Rectal smooth muscle tissue (tissue), 1 donor: ENCODE measurements at regions not wholly inside any gene's neighbourhood (a gene's known extent, or its start where the extent isn't known, plus 50 kb on each side); places are given as distances from the start of the nearest gene placed in this dataset.

Experiments used
- H3K27ac ChIP-seq: one replicate; pipeline ENCODE4 v1.7.0; 2013; ENCODE audit warnings: low read depth, low read length, inconsistent platforms
- H3K27me3 ChIP-seq: one replicate; pipeline ENCODE4 v1.7.0; 2013; ENCODE audit warnings: low read length; ENCODE audit not compliant: control insufficient read depth, insufficient read depth
- H3K36me3 ChIP-seq: one replicate; pipeline ENCODE4 v1.7.0; 2013; ENCODE audit warnings: low read length; ENCODE audit not compliant: control insufficient read depth, insufficient read depth
- H3K4me1 ChIP-seq: one replicate; pipeline ENCODE4 v1.7.0; 2013; ENCODE audit warnings: low read length; ENCODE audit not compliant: control insufficient read depth, insufficient read depth
- H3K4me3 ChIP-seq: one replicate; pipeline ENCODE4 v1.7.0; 2013; ENCODE audit warnings: low read length
- H3K9ac ChIP-seq: one replicate; pipeline ENCODE4 v1.7.0; 2013; ENCODE audit warnings: low read length

DNA sequence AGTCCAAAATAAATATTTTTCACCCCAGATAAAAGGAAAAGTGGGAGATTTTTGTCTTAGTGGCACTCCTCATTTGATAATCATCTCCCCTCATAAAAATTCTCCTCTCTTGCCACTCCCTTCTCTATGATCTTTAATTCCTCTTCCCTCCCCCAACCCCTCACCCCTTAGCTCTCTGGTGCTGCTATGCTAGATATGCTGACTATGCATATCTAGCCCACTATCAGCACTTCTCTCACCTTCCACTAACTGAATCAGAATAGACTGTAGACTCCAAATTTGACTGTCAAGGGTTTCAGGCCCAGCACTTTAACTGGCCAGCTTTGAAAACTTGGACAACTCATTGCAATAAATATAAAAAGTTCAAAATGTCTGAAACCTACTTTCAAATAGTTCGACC, 254.2 kb downstream of the ETNK1 start:
- Histone ChIP-seq H3K27ac (no peak overlapping the region), H3K9ac (no peak overlapping the region), H3K27me3 (no peaks in the 10 kb centered on the region), H3K4me3 (no peak overlapping the region), H3K36me3 (no peaks in the 10 kb centered on the region), H3K4me1 (no peaks in the 10 kb centered on the region)

- no peak overlapping the region for H3K4me3 ChIP-seq
- H3K36me3 ChIP-seq, result no peaks in the 10 kb centered on the region
- no peak overlapping the region for H3K9ac ChIP-seq
- H3K4me1 ChIP-seq, result no peaks in the 10 kb centered on the region
- H3K27ac ChIP-seq, result no peak overlapping the region
- H3K27me3 ChIP-seq, result no peaks in the 10 kb centered on the region
These were observed 255.4 kb downstream of the ETNK1 start for GRCh38 chr12:22880331-22880730.

DNA sequence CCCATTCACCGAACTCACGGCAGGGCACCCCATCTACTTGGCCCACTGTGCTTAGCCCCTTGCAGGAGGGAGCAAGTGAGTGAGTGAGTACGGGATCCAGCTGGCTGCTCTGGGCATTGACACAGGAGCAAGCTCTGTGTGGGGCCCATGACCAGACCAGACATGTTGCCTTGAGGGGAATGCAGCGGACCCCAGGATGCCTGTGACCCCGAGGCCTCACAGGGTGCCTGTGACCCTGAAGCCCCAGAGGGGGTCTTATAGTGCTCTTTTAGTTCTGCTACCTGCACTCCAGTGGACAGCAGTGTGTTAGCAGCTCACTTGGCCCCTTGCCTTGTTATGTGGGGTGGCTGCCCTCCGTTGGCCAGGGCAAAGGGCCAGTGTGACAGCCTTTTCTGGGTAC, 255.8 kb downstream of the ETNK1 start:
- Histone ChIP-seq H3K27ac (no peak overlapping the region), H3K9ac (no peak overlapping the region), H3K4me3 (no peak overlapping the region), H3K36me3 (no peaks in the 10 kb centered on the region), H3K4me1 (no peaks in the 10 kb centered on the region), H3K27me3 (no peaks in the 10 kb centered on the region)

DNA sequence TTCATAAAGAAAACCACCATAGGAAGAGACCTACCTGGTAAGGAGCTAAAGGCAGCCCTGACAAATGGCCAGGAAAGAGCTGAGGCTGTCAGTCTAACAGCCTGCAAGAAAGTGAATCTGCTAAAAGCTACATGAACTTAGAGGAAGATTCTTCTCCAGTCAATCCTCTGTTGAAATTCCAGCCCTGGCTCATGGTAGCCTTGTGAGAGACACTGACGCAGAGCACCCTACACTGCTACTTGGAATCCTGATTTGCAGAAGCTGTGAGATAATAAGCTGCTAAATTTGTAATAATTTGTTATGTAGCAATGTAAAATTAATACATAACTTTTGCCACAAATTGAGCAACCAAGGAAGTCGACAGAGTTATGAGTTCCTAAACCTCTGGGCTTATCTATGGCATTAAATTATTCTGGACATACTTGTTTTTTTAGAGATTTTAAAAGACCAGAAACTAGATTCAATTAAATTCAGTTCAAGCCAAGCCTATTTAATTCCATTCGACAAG, 257.0 kb downstream of the ETNK1 start:
- H3K9ac ChIP-seq, result no peak overlapping the region
- no peaks in the 10 kb centered on the region for H3K36me3 ChIP-seq
- no peaks in the 10 kb centered on the region for H3K4me1 ChIP-seq
- no peak overlapping the region for H3K4me3 ChIP-seq
- H3K27ac ChIP-seq, result no peak overlapping the region
- H3K27me3 ChIP-seq, result no peaks in the 10 kb centered on the region

DNA sequence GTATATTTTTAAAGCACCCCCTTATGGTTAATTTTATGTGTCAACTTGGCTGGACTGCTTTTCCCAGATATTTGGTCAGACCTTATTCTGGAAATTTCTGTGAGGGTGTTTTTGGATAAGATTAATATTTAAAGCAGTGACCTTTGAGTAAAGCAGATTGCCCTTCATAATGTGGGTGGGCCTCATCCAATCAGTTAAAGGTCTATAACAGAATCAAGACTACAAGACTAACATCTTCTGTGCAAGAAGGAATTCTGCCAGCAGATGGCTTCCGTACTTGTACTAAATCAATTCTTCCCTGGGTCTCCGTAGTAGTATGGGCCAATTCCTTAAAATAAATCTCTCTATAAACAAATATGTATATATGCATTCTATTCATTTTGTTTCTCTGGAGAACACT, 257.6 kb downstream of the ETNK1 start:
- Histone ChIP-seq H3K36me3 (no peaks in the 10 kb centered on the region), H3K9ac (no peak overlapping the region), H3K27me3 (no peaks in the 10 kb centered on the region), H3K27ac (no peak overlapping the region), H3K4me1 (no peaks in the 10 kb centered on the region), H3K4me3 (no peak overlapping the region)

GRCh38 chr12:22893878-22894277, 268.9 kb downstream of the ETNK1 start:
- Histone ChIP-seq H3K4me3 (no peak overlapping the region), H3K9ac (no peak overlapping the region), H3K4me1 (no peaks in the 10 kb centered on the region), H3K27ac (no peak overlapping the region), H3K36me3 (no peaks in the 10 kb centered on the region), H3K27me3 (no peaks in the 10 kb centered on the region)

GRCh38 chr12:22899184-22899583, 274.2 kb downstream of the ETNK1 start:
- H3K4me1 ChIP-seq, result no peaks in the 10 kb centered on the region
- H3K27ac ChIP-seq, result no peak overlapping the region
- no peaks in the 10 kb centered on the region for H3K36me3 ChIP-seq
- no peak overlapping the region for H3K9ac ChIP-seq
- H3K27me3 ChIP-seq, result no peaks in the 10 kb centered on the region
- H3K4me3 ChIP-seq, result no peak overlapping the region

DNA sequence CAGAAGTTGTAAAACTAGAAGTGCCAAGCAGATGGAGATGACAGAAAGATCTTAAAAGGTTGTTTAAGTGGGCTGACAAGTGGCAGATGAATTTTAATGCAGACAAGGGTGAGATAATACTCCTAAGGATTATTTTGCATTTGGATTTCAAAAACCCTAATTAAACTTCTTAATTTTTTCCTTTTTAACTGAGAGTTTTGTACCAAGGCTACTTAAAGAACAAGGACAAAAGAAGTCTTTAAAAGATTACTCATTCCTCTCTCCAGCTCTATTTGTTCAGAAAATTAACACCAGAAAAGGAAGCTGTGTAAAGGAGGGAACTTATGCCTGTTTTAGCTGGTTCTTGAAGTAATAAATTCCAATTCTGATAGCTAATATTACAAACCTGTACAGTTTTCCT, 275.4 kb downstream of the ETNK1 start:
- Histone ChIP-seq H3K36me3 (no peaks in the 10 kb centered on the region), H3K4me1 (no peaks in the 10 kb centered on the region), H3K27ac (no peak overlapping the region), H3K9ac (no peak overlapping the region), H3K27me3 (no peaks in the 10 kb centered on the region), H3K4me3 (no peak overlapping the region)

DNA sequence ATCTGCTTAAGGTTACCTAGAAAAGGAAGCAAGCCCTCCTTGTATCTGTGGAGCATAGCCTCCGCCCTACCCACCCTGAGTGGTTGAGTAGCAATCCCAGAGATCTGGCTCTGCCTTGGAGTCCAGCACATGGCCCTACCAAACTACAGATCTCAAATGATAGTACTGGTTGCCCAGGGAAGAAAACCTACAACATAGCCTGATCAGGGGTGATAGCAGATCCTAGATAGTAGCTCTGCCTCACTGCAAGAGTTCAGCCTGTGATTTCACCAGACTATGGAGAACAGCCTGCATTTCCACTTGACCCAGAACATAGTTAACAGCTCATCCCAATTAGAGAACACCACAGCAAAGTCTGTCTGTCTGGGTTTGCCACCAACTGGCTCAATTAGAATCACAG, 279.5 kb downstream of the ETNK1 start:
- H3K4me1 ChIP-seq, result no peaks in the 10 kb centered on the region
- no peak overlapping the region for H3K9ac ChIP-seq
- H3K27me3 ChIP-seq, result no peaks in the 10 kb centered on the region
- H3K36me3 ChIP-seq, result no peaks in the 10 kb centered on the region
- H3K27ac ChIP-seq, result no peak overlapping the region
- H3K4me3 ChIP-seq, result no peak overlapping the region

DNA sequence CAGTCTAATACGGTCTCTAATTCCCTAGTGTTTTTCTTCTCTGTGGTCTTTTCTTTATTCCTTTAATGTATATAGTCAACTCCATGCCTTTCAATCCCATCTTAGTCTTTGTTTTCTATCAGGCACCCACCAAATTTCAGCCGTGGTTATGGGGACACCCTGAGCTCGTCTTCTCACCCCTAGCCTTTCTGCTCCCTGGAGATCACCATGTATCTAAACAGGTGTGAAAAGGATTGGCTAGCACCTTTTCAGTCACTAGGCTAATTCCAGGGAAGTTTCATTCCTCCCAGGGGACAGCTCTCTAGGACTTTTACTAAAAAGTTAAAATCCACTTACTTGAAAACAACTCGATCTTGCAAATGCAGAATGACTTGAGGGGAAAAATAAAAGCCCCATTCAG, 291.3 kb downstream of the ETNK1 start:
- Histone ChIP-seq H3K4me3 (no peak overlapping the region), H3K9ac (no peak overlapping the region), H3K27ac (no peak overlapping the region), H3K4me1 (no peaks in the 10 kb centered on the region), H3K27me3 (no peaks in the 10 kb centered on the region), H3K36me3 (no peaks in the 10 kb centered on the region)

DNA sequence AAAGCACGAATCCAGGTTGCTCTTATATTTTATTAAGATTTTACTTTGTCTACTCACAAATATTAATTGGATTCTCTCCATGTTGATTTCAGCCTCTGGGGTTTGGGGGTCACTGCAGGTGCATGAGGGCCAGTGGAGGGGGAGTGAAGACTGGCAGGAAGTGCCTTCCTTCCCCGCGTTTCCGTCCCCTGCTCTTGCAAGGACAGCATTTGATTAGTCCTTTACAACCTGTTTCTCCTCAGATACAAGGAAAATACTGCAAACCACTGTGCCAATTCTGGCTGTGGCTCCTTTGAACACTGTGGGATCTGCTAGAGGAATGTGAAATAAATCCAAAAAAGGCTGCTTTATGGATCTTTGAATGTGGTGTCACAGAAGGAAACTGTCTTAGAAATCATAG, 291.8 kb downstream of the ETNK1 start:
- no peak overlapping the region for H3K4me3 ChIP-seq
- H3K36me3 ChIP-seq, result no peaks in the 10 kb centered on the region
- H3K27ac ChIP-seq, result no peak overlapping the region
- no peak overlapping the region for H3K9ac ChIP-seq
- no peaks in the 10 kb centered on the region for H3K27me3 ChIP-seq
- no peaks in the 10 kb centered on the region for H3K4me1 ChIP-seq

DNA sequence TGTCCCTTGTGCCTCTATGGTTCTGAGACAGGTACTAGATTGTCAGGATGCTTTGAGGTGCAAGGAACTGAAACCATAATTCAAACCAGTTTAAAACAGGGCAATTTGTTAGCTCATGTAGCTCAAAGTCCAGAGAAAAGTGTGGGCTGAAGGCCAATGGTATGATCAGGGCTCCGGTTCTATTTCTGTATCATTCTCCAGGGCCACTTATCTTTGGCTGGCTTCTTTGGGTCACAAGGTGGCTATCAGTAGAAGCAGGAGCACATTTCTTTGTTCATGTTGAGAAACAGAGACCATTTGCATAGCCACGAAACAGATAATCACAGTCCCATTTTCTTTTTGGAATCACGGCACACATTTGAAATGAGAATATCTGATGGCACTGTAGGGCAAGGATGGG, 294.9 kb downstream of the ETNK1 start:
- Histone ChIP-seq H3K4me1 (no peaks in the 10 kb centered on the region), H3K27me3 (no peaks in the 10 kb centered on the region), H3K9ac (no peak overlapping the region), H3K27ac (no peak overlapping the region), H3K36me3 (no peaks in the 10 kb centered on the region), H3K4me3 (no peak overlapping the region)

DNA sequence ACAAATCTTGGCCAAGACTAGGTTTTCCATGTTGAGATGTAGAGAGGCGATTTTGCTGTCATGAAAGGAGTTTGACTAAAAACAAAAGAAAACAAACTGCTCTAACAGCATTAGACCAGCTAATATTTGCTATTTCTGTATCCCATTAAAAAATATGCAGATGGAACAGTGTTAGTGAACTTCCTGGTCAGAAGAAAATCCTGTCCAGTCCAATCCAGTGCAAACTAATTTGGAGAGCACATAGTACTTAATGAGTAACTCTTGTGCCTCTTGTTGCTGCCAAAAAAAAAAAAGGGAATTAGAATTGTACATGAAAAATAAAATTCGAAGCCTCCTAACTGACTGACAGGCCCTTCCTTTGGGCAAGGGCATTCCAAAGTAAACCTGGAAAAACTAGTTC, 298.8 kb downstream of the ETNK1 start:
- Histone ChIP-seq H3K9ac (no peak overlapping the region), H3K27ac (no peak overlapping the region), H3K36me3 (no peaks in the 10 kb centered on the region), H3K27me3 (no peaks in the 10 kb centered on the region), H3K4me3 (no peak overlapping the region), H3K4me1 (no peaks in the 10 kb centered on the region)
